Rectal smooth muscle tissue (tissue), 1 donor: ENCODE measurements at regions not wholly inside any gene's neighbourhood (a gene's known extent, or its start where the extent isn't known, plus 50 kb on each side); places are given as distances from the start of the nearest gene placed in this dataset.
"Not testable (repeated sequence)": the region's sequence is repeated elsewhere in the genome, so short reads cannot be mapped to it uniquely, and the experiment has no call there.

Experiments
- H3K27ac ChIP-seq: one replicate; pipeline ENCODE4 v1.7.0; 2013; ENCODE audit warnings: low read depth, low read length, inconsistent platforms
- H3K27me3 ChIP-seq: one replicate; pipeline ENCODE4 v1.7.0; 2013; ENCODE audit warnings: low read length; ENCODE audit not compliant: control insufficient read depth, insufficient read depth
- H3K36me3 ChIP-seq: one replicate; pipeline ENCODE4 v1.7.0; 2013; ENCODE audit warnings: low read length; ENCODE audit not compliant: control insufficient read depth, insufficient read depth
- H3K4me1 ChIP-seq: one replicate; pipeline ENCODE4 v1.7.0; 2013; ENCODE audit warnings: low read length; ENCODE audit not compliant: control insufficient read depth, insufficient read depth
- H3K4me3 ChIP-seq: one replicate; pipeline ENCODE4 v1.7.0; 2013; ENCODE audit warnings: low read length
- H3K9ac ChIP-seq: one replicate; pipeline ENCODE4 v1.7.0; 2013; ENCODE audit warnings: low read length

DNA sequence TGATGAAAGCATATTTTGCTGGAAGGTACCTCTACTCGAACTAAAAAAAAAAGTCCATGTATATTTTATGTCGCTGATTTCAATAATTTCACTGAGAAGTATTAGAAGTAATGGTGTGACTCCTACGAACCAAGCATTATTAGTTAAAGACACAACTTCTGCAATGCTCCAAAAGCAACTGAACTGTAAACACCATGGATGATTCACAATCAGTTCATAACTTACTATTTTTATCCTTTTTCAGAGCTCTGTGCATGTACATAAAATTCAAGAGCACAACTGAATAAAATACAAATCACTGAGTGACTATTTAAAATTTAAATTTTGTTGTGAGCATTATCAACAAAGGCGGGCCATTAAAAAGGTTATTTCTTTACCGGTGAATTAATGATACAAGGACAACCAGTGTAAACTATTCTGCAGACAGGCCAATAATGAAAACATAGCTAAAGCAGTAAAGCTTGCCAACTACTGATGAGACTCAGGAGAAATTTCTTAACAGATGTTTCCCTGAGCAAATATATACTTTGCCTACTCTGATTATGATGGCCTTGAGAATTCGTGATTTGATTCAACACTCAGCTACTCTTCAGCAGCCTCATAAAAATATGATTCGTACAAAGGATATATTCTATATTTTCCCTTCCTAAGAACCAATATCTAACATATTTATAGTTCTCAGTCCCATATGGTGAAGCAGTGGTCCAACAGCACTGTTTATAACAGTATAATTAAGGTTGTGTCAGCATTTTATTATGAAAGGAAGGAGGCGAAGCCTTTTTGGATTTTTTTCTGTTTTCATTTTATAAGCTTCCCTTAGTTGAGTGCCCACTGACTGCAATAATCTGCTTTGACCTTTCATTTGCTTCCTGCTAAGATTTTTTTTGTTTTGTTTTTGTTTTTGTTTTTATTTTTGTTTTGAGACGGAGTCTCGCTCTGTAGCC lies 62.8 kb upstream of the NEIL3 start:
- Histone ChIP-seq H3K36me3 (no peaks in the 10 kb centered on the region), H3K27ac (no peak overlapping the region), H3K4me3 (no peak overlapping the region), H3K4me1 (no peaks in the 10 kb centered on the region), H3K27me3 (no peaks in the 10 kb centered on the region), H3K9ac (no peak overlapping the region)

DNA sequence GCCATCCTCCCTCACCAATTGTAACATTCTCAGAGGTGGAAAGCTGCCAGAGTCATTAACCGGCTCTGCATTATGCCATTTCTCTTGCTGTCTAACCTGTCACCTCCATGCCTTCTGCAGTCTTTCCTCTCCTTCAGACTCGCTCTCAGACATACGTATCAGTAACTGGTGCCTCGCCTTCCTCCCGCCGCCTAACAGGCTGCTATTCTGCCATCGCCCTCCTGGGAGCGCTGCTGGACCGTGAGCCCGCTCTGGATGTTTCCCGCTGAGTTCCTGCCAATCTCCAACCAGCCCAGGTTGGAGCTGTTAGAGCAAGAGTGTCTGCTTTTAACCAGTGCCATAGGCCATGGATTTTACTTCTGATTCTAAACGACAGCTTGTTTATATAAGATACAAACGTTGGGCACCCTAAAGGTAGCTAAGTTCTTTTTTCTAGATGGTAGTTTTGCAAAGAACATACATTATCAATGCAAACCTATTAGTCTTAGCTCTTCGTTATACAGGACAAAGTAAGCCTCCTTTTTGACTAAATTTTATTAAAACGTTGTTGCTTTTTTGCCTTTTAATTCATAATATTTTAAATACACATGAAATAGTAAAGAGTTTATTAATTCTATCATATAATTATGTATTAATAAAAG lies 59.5 kb upstream of the NEIL3 start:
- no peaks in the 10 kb centered on the region for H3K4me1 ChIP-seq
- H3K27me3 ChIP-seq: no peaks in the 10 kb centered on the region
- no peak overlapping the region for H3K4me3 ChIP-seq
- no peak overlapping the region for H3K27ac ChIP-seq
- H3K9ac ChIP-seq: no peak overlapping the region
- H3K36me3 ChIP-seq: no peaks in the 10 kb centered on the region

DNA sequence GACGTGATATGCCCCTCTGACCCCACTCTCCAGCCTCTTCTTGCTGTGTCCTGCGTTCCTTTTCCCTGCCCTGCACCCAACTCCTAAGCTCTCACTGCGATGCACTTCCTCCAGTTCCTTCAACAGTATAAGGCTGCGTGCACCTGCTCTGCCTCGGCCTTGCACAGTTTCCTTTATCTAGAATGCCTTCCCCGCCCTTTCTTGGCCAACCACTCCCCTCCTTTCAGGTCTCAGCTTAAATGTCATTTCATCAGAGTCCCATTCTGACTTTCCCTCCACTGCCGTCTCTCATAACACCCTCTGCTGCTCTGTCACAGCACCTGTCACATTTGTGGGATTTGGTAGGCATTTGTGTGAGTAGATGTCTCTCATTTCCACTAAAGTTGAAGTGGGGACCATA lies 58.4 kb upstream of the NEIL3 start:
- Histone ChIP-seq H3K4me1 (no peaks in the 10 kb centered on the region), H3K36me3 (no peaks in the 10 kb centered on the region), H3K27me3 (no peaks in the 10 kb centered on the region), H3K27ac (no peak overlapping the region), H3K4me3 (no peak overlapping the region), H3K9ac (no peak overlapping the region)

GRCh38 chr4:177255359-177255758 lies 54.3 kb upstream of the NEIL3 start:
- Histone ChIP-seq H3K4me1 (no peaks in the 10 kb centered on the region), H3K27me3 (no peaks in the 10 kb centered on the region), H3K27ac (no peak overlapping the region), H3K36me3 (no peaks in the 10 kb centered on the region), H3K4me3 (no peak overlapping the region), H3K9ac (no peak overlapping the region)

DNA sequence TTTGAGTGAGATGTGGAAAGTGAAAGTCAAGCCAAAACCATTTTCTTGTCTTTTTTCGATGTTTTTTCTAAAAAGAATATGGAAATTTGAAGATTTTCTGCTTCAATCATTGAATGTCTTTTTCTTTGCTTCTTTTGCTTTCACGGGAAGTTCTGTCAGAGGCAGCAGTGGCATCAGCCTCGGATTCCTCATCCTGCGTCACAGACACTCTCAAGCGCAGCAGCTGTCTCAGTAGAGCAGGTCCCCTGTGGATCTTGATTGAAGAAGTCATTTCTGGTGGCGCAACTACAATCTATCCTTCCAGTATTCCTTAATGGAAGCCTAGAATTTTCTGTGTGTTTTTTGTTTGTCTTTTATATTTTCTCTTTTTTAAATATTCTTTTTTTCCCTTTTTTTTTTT lies 52.7 kb upstream of the NEIL3 start:
- Histone ChIP-seq H3K4me3 (no peak overlapping the region), H3K9ac (no peak overlapping the region), H3K27ac (no peak overlapping the region), H3K27me3 (no peaks in the 10 kb centered on the region), H3K4me1 (no peaks in the 10 kb centered on the region), H3K36me3 (no peaks in the 10 kb centered on the region)

- not testable (repeated sequence) for H3K4me3 ChIP-seq, H3K9ac ChIP-seq, H3K27me3 ChIP-seq, H3K27ac ChIP-seq, H3K4me1 ChIP-seq, H3K36me3 ChIP-seq
Observed at GRCh38 chr4:177259466-177259865, 50.2 kb upstream of the NEIL3 start.
